ENCODE measurements at regions not wholly inside any gene's neighbourhood (a gene's known extent, or its start where the extent isn't known, plus 50 kb on each side); places are given as distances from the start of the nearest gene placed in this dataset.

- Histone ChIP-seq H4K8ac (ENCODE audit: low read depth in 2 of 2, low read length in 2 of 2) (no peak overlapping the region), H3K56ac (ENCODE audit: extremely low read depth, insufficient read depth, low read length) (no peak overlapping the region), H3K9me3 (ENCODE audit: control insufficient read depth, insufficient read depth, low read length) (no peaks in the 10 kb centered on the region), H3K4me2 (ENCODE audit: low read depth, low read length) (no peak overlapping the region), H3K18ac (ENCODE audit: low read depth, low read length) (no peak overlapping the region), H4K5ac (ENCODE audit: low read depth, low read length) (no peak overlapping the region), H3K79me1 (ENCODE audit: low read depth in 1 of 2, low read length in 2 of 2) (no peaks in the 10 kb centered on the region), H3K9ac (ENCODE audit: low read depth, low read length) (no peak overlapping the region), H3K14ac (replicated peaks; ENCODE audit: low read depth, low read length) (no peak overlapping the region), H2BK120ac (ENCODE audit: low read depth, low read length) (no peak overlapping the region), H3K36me3 (ENCODE audit: control insufficient read depth, insufficient read depth, low read length) (no peaks in the 10 kb centered on the region), H2AK5ac (ENCODE audit: low read depth, low read length) (no peak overlapping the region), H3K27ac (ENCODE audit: insufficient read depth, low read length) (no peak overlapping the region), H4K20me1 (ENCODE audit: insufficient read depth, low read length) (no peaks in the 10 kb centered on the region), H3K23ac (ENCODE audit: low read depth, low read length) (no peak overlapping the region), H3K4me1 (ENCODE audit: control insufficient read depth, insufficient read depth, low read length) (no peaks in the 10 kb centered on the region), H3K4ac (ENCODE audit: low read depth, low read length) (no peak overlapping the region), H2BK20ac (ENCODE audit: low read depth, low read length) (no peak overlapping the region), H4K91ac (ENCODE audit: insufficient read depth, low read depth, low read length) (no peak overlapping the region), H3K27me3 (ENCODE audit: control insufficient read depth, insufficient read depth, low read length) (no peaks in the 10 kb centered on the region), H2BK5ac (ENCODE audit: low read depth, low read length, poor library complexity, severe bottlenecking) (no peak overlapping the region), H3K4me3 (ENCODE audit: insufficient read depth, low read depth, low read length) (no peak overlapping the region), H2AFZ (replicated peaks; ENCODE audit: low read length, poor library complexity) (no peak overlapping the region), H2AK9ac (replicated peaks; ENCODE audit: low read depth, low read length, poor library complexity) (no peak overlapping the region), H3K9me1 (ENCODE audit: insufficient read depth, low read length) (no peaks in the 10 kb centered on the region), H2BK15ac (ENCODE audit: low read depth, low read length) (no peak overlapping the region)
- in situ Hi-C loops (cut with MboI; ENCODE audit: low sequenced_read_pairs) (no loop called here), intact Hi-C loops (cut with micrococcal nuclease) (no loop called here), dilution Hi-C loops (cut with HindIII; ENCODE audit: low sequenced_read_pairs, unreplicated experiment) (no loop called here)
- WGBS, 2 experiments (ENCODE audit: extremely low coverage in 2 of 2, insufficient read length in 1 of 2): no CpG with 5 or more reads among the region's 2 CpGs
- POLR2A ChIA-PET (ENCODE audit: unreplicated experiment): no interaction called here
- ATAC-seq (ENCODE audit: low read depth): no peak
- BruUV-seq (replicated peaks): no TSS peak
- CTCF ChIA-PET: no interaction called here
- DNase-seq: no peak
- TF ChIP-seq BHLHE40 (IDR thresholded peaks at IDR 0.05; ENCODE audit: low read depth, low read length) (no peak), MAFK (IDR thresholded peaks at IDR 0.05; ENCODE audit: low read depth, low read length) (no peak), POLR2A (IDR thresholded peaks at IDR 0.05; ENCODE audit: low read depth, low read length) (no peak), FOS (IDR thresholded peaks at IDR 0.05; ENCODE audit: low read depth, low read length) (no peak), RAD21 (IDR thresholded peaks at IDR 0.05; ENCODE audit: low read length) (no peak), RCOR1 (IDR thresholded peaks at IDR 0.05; ENCODE audit: insufficient replicate concordance, low read length) (no peak), USF2 (IDR thresholded peaks at IDR 0.05; ENCODE audit: low read depth, low read length) (no peak), SMC3 (IDR thresholded peaks at IDR 0.05; ENCODE audit: low read depth, low read length) (no peak), MXI1 (IDR thresholded peaks at IDR 0.05; ENCODE audit: borderline replicate concordance, low read depth, low read length) (no peak), MAZ (IDR thresholded peaks at IDR 0.05; ENCODE audit: borderline replicate concordance, low read depth, low read length) (no peak)
These were observed 307.8 kb upstream of the SGCD start for GRCh38 chr5:156019130-156019529.
